ENCODE measurements at regions not wholly inside any gene's neighbourhood (a gene's known extent, or its start where the extent isn't known, plus 50 kb on each side); places are given as distances from the start of the nearest gene placed in this dataset.
A peak's percentile ranks its signal among the peaks of the same experiment; 100 is the strongest.
"Not testable (repeated sequence)": the region's sequence is repeated elsewhere in the genome, so short reads cannot be mapped to it uniquely, and the experiment has no call there.

GRCh38 chr7:45807832-45808231 is 65.0 kb downstream of the CCDC201 start:
- DNase-seq (ENCODE audit: low spot score); H3K9me3 ChIP-seq; H3K27ac ChIP-seq; H3K27me3 ChIP-seq; H3K36me3 ChIP-seq; H3K4me3 ChIP-seq; H3K4me1 ChIP-seq: not testable (repeated sequence)
- TF ChIP-seq CTCF (IDR thresholded peaks at IDR 0.05) = peak in 1 of 2 donors; percentile 13

GRCh38 chr7:45802214-45802613 is 70.7 kb downstream of the CCDC201 start:
- not testable (repeated sequence) for H3K36me3 ChIP-seq; H3K4me1 ChIP-seq; H3K27me3 ChIP-seq; DNase-seq (ENCODE audit: low spot score); H3K9me3 ChIP-seq; H3K27ac ChIP-seq; H3K4me3 ChIP-seq

GRCh38 chr7:45797264-45797663 is 75.6 kb downstream of the CCDC201 start:
- DNase-seq (ENCODE audit: low spot score) = not testable (repeated sequence)

GRCh38 chr7:45789641-45790040 is 83.2 kb downstream of the CCDC201 start:
- H3K9me3 ChIP-seq; H3K36me3 ChIP-seq; H3K4me3 ChIP-seq; H3K4me1 ChIP-seq; H3K27ac ChIP-seq; H3K27me3 ChIP-seq; DNase-seq (ENCODE audit: low spot score): not testable (repeated sequence)

More at GRCh38 chr7:45797264-45797663, 75.6 kb downstream of the CCDC201 start:
- H3K27me3 ChIP-seq, H3K36me3 ChIP-seq, H3K9me3 ChIP-seq, H3K4me3 ChIP-seq, H3K27ac ChIP-seq, H3K4me1 ChIP-seq: not testable (repeated sequence)

- H3K27me3 ChIP-seq; H3K27ac ChIP-seq; H3K9me3 ChIP-seq; H3K36me3 ChIP-seq; H3K4me3 ChIP-seq; DNase-seq (ENCODE audit: low spot score); H3K4me1 ChIP-seq: not testable (repeated sequence)
Measured at GRCh38 chr7:45785724-45786123, 87.2 kb downstream of the CCDC201 start.

GRCh38 chr7:45784775-45785174 is 88.1 kb downstream of the CCDC201 start:
- H3K4me3 ChIP-seq; DNase-seq (ENCODE audit: low spot score): not testable (repeated sequence)

More at GRCh38 chr7:45784775-45785174, 88.1 kb downstream of the CCDC201 start:
- not testable (repeated sequence) for H3K27me3 ChIP-seq, H3K4me1 ChIP-seq, H3K9me3 ChIP-seq, H3K36me3 ChIP-seq, H3K27ac ChIP-seq
